ENCODE measurements at regions not wholly inside any gene's neighbourhood (a gene's known extent, or its start where the extent isn't known, plus 50 kb on each side); places are given as distances from the start of the nearest gene placed in this dataset.

- in situ Hi-C loops (cut with MboI; ENCODE audit: low pct_unique_long_range_greater_than_20kb, low sequenced_read_pairs, unreplicated experiment) = no loop called here
- no peak for TF ChIP-seq CTCF (IDR thresholded peaks at IDR 0.05; ENCODE audit: extremely low read depth, insufficient read depth, missing control alignments)
- peak; percentile 2 for DNase-seq (ENCODE audit: low spot score)
These were observed 288.3 kb upstream of the ANO3 start for GRCh38 chr11:26043665-26044064.

- DNase-seq (ENCODE audit: low spot score) = no peak
- in situ Hi-C loops (cut with MboI; ENCODE audit: low pct_unique_long_range_greater_than_20kb, low sequenced_read_pairs, unreplicated experiment) = no loop called here
- no peak for TF ChIP-seq CTCF (IDR thresholded peaks at IDR 0.05; ENCODE audit: extremely low read depth, insufficient read depth, missing control alignments)
These were observed 287.5 kb upstream of the ANO3 start for GRCh38 chr11:26044389-26044788.

- no peak for DNase-seq (ENCODE audit: low spot score)
- in situ Hi-C loops (cut with MboI; ENCODE audit: low pct_unique_long_range_greater_than_20kb, low sequenced_read_pairs, unreplicated experiment) = no loop called here
- TF ChIP-seq CTCF (IDR thresholded peaks at IDR 0.05; ENCODE audit: extremely low read depth, insufficient read depth, missing control alignments) = no peak
These were observed 286.8 kb upstream of the ANO3 start for GRCh38 chr11:26045082-26045481.

DNA sequence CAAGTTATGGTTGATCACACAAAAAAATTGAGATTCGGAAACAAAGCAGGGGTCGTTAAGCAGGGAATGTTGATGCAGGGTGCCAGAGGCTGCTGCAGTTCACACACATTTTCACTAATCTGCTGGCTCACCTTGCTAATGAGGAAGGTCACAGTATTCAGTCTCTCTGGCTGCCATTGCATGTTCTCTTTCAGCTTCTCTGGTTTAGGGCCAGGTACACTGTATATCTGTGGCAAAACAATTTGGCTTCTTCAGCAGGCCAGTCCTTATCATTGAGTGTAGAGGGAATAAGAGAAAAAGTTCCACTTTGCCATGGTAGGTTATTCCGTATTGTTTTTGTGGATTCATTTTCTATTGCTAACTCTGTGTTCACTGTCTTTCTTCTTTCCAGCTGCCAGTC is 283.7 kb upstream of the ANO3 start:
- no peak for DNase-seq (ENCODE audit: low spot score)

GRCh38 chr11:26053966-26054365 is 278.0 kb upstream of the ANO3 start:
- TF ChIP-seq CTCF (IDR thresholded peaks at IDR 0.05; ENCODE audit: extremely low read depth, insufficient read depth, missing control alignments) = no peak
- DNase-seq (ENCODE audit: low spot score) = no peak
- in situ Hi-C loops (cut with MboI; ENCODE audit: low pct_unique_long_range_greater_than_20kb, low sequenced_read_pairs, unreplicated experiment) = no loop called here

More for the DNA sequence above, 283.7 kb upstream of the ANO3 start:
- in situ Hi-C loops (cut with MboI; ENCODE audit: low pct_unique_long_range_greater_than_20kb, low sequenced_read_pairs, unreplicated experiment) = no loop called here
- TF ChIP-seq CTCF (IDR thresholded peaks at IDR 0.05; ENCODE audit: extremely low read depth, insufficient read depth, missing control alignments) = no peak

- TF ChIP-seq CTCF (IDR thresholded peaks at IDR 0.05; ENCODE audit: extremely low read depth, insufficient read depth, missing control alignments) = no peak
- no peak for DNase-seq (ENCODE audit: low spot score)
- in situ Hi-C loops (cut with MboI; ENCODE audit: low pct_unique_long_range_greater_than_20kb, low sequenced_read_pairs, unreplicated experiment) = no loop called here
These were observed 269.3 kb upstream of the ANO3 start for GRCh38 chr11:26062660-26063059.

- in situ Hi-C loops (cut with MboI; ENCODE audit: low pct_unique_long_range_greater_than_20kb, low sequenced_read_pairs, unreplicated experiment) = no loop called here
- no peak for TF ChIP-seq CTCF (IDR thresholded peaks at IDR 0.05; ENCODE audit: extremely low read depth, insufficient read depth, missing control alignments)
- DNase-seq (ENCODE audit: low spot score) = no peak
These were observed 268.0 kb upstream of the ANO3 start for GRCh38 chr11:26063915-26064314.
